Retina (tissue), 1 donor: ENCODE measurements at regions not wholly inside any gene's neighbourhood (a gene's known extent, or its start where the extent isn't known, plus 50 kb on each side); places are given as distances from the start of the nearest gene placed in this dataset.

ENCODE experiments used
- DNase-seq: peaks from one replicate; pipeline ENCODE4 v3.0.0-alpha.2; 2016

GRCh38 chr18:46296656-46297055 is 192.5 kb downstream of the HAUS1 start:
- no peak for DNase-seq

GRCh38 chr18:46297124-46297523 is 192.9 kb downstream of the HAUS1 start:
- no peak for DNase-seq

GRCh38 chr18:46297621-46298020 is 193.4 kb downstream of the HAUS1 start:
- no peak for DNase-seq

- no peak for DNase-seq
These were observed 194.3 kb downstream of the HAUS1 start for GRCh38 chr18:46298511-46298910.

GRCh38 chr18:46299465-46300008 is 195.4 kb downstream of the HAUS1 start:
- no peak for DNase-seq

- no peak for DNase-seq
These were observed 196.9 kb downstream of the HAUS1 start for GRCh38 chr18:46301081-46301480.

- DNase-seq = no peak
These were observed 197.4 kb downstream of the HAUS1 start for GRCh38 chr18:46301571-46301970.

- peak; percentile 29 for DNase-seq
These were observed 198.6 kb downstream of the HAUS1 start for GRCh38 chr18:46302528-46303485.

- DNase-seq = no peak
These were observed 206.1 kb downstream of the HAUS1 start for GRCh38 chr18:46310258-46310657.

- DNase-seq = no peak
These were observed 206.6 kb downstream of the HAUS1 start for GRCh38 chr18:46310675-46311345.

GRCh38 chr18:46311491-46311890 is 207.3 kb downstream of the HAUS1 start:
- DNase-seq = no peak

GRCh38 chr18:46312221-46312620 is 208.0 kb downstream of the HAUS1 start:
- DNase-seq = no peak

- no peak for DNase-seq
These were observed 209.3 kb downstream of the HAUS1 start for GRCh38 chr18:46313521-46313920.

- DNase-seq = no peak
These were observed 209.8 kb downstream of the HAUS1 start for GRCh38 chr18:46314011-46314410.

GRCh38 chr18:46315161-46315560 is 211.0 kb downstream of the HAUS1 start:
- DNase-seq = no peak

- no peak for DNase-seq
These were observed 214.2 kb downstream of the HAUS1 start for GRCh38 chr18:46318356-46318755.

- no peak for DNase-seq
These were observed 215.6 kb downstream of the HAUS1 start for GRCh38 chr18:46319783-46320182.

- no peak for DNase-seq
These were observed 216.1 kb downstream of the HAUS1 start for GRCh38 chr18:46320297-46320696.

GRCh38 chr18:46320928-46321711 is 216.9 kb downstream of the HAUS1 start:
- DNase-seq = no peak

GRCh38 chr18:46321955-46322354 is 217.8 kb downstream of the HAUS1 start:
- no peak for DNase-seq

- no peak for DNase-seq
These were observed 218.3 kb downstream of the HAUS1 start for GRCh38 chr18:46322411-46322891.

- no peak for DNase-seq
These were observed 218.8 kb downstream of the HAUS1 start for GRCh38 chr18:46322941-46323340.
